Activated CD4-positive, alpha-beta T cell treated with anti-CD3 and anti-CD28 coated beads, Interleukin-2, amount 10 ng/mL, durations not matched to agents 7 days and 5 days (primary cell): ENCODE measurements at regions not wholly inside any gene's neighbourhood (a gene's known extent, or its start where the extent isn't known, plus 50 kb on each side); places are given as distances from the start of the nearest gene placed in this dataset.
"Not testable (repeated sequence)": the region's sequence is repeated elsewhere in the genome, so short reads cannot be mapped to it uniquely, and the experiment has no call there.

Experiments
- CTCF ChIA-PET: fragments of 350-600 bp; sonication (Branson Sonifier 250); formaldehyde crosslinking; loops from one replicate; lab custom pipeline; 2021; ENCODE audit warnings: antibody characterized with exemption; lab: Charles Lee
- POLR2A ChIA-PET: fragments of 350-600 bp; sonication (Branson Sonifier 250); formaldehyde crosslinking; loops from one replicate; lab custom pipeline; 2021; ENCODE audit warnings: antibody characterized with exemption; lab: Charles Lee
- DNase-seq: peaks from one replicate; pipeline ENCODE4 v3.0.0-alpha.2; 2020
- H3K27ac Mint-ChIP-seq: one replicate; pipeline ENCODE4 v1.8.0; 2021; ENCODE audit warnings: mild to moderate bottlenecking, moderate library complexity, mixed read lengths
- H3K27me3 Mint-ChIP-seq: one replicate; pipeline ENCODE4 v1.8.0; 2021; ENCODE audit warnings: mixed read lengths
- H3K36me3 Mint-ChIP-seq: one replicate; pipeline ENCODE4 v1.8.0; 2021; ENCODE audit warnings: low read depth, mixed read lengths
- H3K4me1 Mint-ChIP-seq: one replicate; pipeline ENCODE4 v1.8.0; 2021; ENCODE audit warnings: mixed read lengths
- H3K4me3 Mint-ChIP-seq: one replicate; pipeline ENCODE4 v1.8.0; 2021; ENCODE audit warnings: mild to moderate bottlenecking, moderate library complexity, mixed read lengths
- H3K9me3 Mint-ChIP-seq: one replicate; pipeline ENCODE4 v1.8.0; 2021; ENCODE audit warnings: mixed read lengths

- H3K36me3 Mint-ChIP-seq, result no peaks in the 10 kb centered on the region
- CTCF ChIA-PET, result interaction anchor here (1.1 kb wide), 1 partner anchor 28 kb away, joined by 4 read pairs; no protein-coding TSS in a partner anchor
Measured at GRCh38 chr5:15376803-15377202, 123.2 kb upstream of the FBXL7 start.

GRCh38 chr5:15376088-15376487 is 123.9 kb upstream of the FBXL7 start:
- Mint-ChIP-seq H3K4me1 (no peaks in the 10 kb centered on the region), H3K9me3 (peaks cover 5% of the 10 kb centered on the region), H3K27me3 (no peaks in the 10 kb centered on the region), H3K36me3 (no peaks in the 10 kb centered on the region), H3K27ac (no peak overlapping the region), H3K4me3 (no peak overlapping the region)
- DNase-seq, result no peak
- ChIA-PET POLR2A (no interaction called here), CTCF (no interaction called here)

More at GRCh38 chr5:15376803-15377202, 123.2 kb upstream of the FBXL7 start:
- Mint-ChIP-seq H3K27me3 (no peaks in the 10 kb centered on the region), H3K27ac (no peak overlapping the region), H3K4me3 (no peak overlapping the region), H3K9me3 (peaks cover 5% of the 10 kb centered on the region), H3K4me1 (no peaks in the 10 kb centered on the region)
- POLR2A ChIA-PET, result no interaction called here
- DNase-seq, result no peak

GRCh38 chr5:15375559-15375958 is 124.4 kb upstream of the FBXL7 start:
- Mint-ChIP-seq H3K4me3 (no peak overlapping the region), H3K9me3 (peaks cover 5% of the 10 kb centered on the region), H3K36me3 (no peaks in the 10 kb centered on the region), H3K4me1 (no peaks in the 10 kb centered on the region), H3K27ac (no peak overlapping the region), H3K27me3 (no peaks in the 10 kb centered on the region)
- CTCF ChIA-PET, result no interaction called here
- no peak for DNase-seq
- POLR2A ChIA-PET, result no interaction called here

GRCh38 chr5:15374886-15375285 is 125.1 kb upstream of the FBXL7 start:
- H3K9me3 Mint-ChIP-seq, result peaks cover 5% of the 10 kb centered on the region
- no peak overlapping the region for H3K4me3 Mint-ChIP-seq
- H3K4me1 Mint-ChIP-seq, result no peaks in the 10 kb centered on the region
- DNase-seq, result no peak
- ChIA-PET POLR2A (no interaction called here), CTCF (no interaction called here)
- H3K36me3 Mint-ChIP-seq, result no peaks in the 10 kb centered on the region
- no peaks in the 10 kb centered on the region for H3K27me3 Mint-ChIP-seq
- H3K27ac Mint-ChIP-seq, result no peak overlapping the region

GRCh38 chr5:15373151-15373550 is 126.8 kb upstream of the FBXL7 start:
- Mint-ChIP-seq H3K27me3 (no peaks in the 10 kb centered on the region), H3K36me3 (no peaks in the 10 kb centered on the region), H3K4me3 (no peak overlapping the region), H3K27ac (no peak overlapping the region), H3K4me1 (no peaks in the 10 kb centered on the region), H3K9me3 (peaks cover 2% of the 10 kb centered on the region)
- DNase-seq, result no peak
- ChIA-PET CTCF (no interaction called here), POLR2A (no interaction called here)

GRCh38 chr5:15371184-15371583 is 128.8 kb upstream of the FBXL7 start:
- H3K4me3 Mint-ChIP-seq, result no peak overlapping the region
- no peaks in the 10 kb centered on the region for H3K27me3 Mint-ChIP-seq
- H3K36me3 Mint-ChIP-seq, result no peaks in the 10 kb centered on the region
- peaks cover 10% of the 10 kb centered on the region for H3K9me3 Mint-ChIP-seq
- no peak overlapping the region for H3K27ac Mint-ChIP-seq
- CTCF ChIA-PET, result no interaction called here
- peaks cover 2% of the 10 kb centered on the region for H3K4me1 Mint-ChIP-seq
- DNase-seq, result no peak
- POLR2A ChIA-PET, result no interaction called here

- CTCF ChIA-PET, result no interaction called here
- no peak overlapping the region for H3K27ac Mint-ChIP-seq
- no peaks in the 10 kb centered on the region for H3K27me3 Mint-ChIP-seq
- no peak overlapping the region for H3K4me3 Mint-ChIP-seq
- H3K9me3 Mint-ChIP-seq, result peaks cover 8% of the 10 kb centered on the region
- H3K4me1 Mint-ChIP-seq, result peaks cover 2% of the 10 kb centered on the region
- DNase-seq, result no peak
- no peaks in the 10 kb centered on the region for H3K36me3 Mint-ChIP-seq
- POLR2A ChIA-PET, result no interaction called here
Measured at GRCh38 chr5:15368835-15369234, 131.1 kb upstream of the FBXL7 start.

- peaks cover 2% of the 10 kb centered on the region for H3K4me1 Mint-ChIP-seq
- no peaks in the 10 kb centered on the region for H3K36me3 Mint-ChIP-seq
- no peak for DNase-seq
- no peak overlapping the region for H3K4me3 Mint-ChIP-seq
- H3K27ac Mint-ChIP-seq, result no peak overlapping the region
- POLR2A ChIA-PET, result no interaction called here
- peaks cover 8% of the 10 kb centered on the region for H3K9me3 Mint-ChIP-seq
- CTCF ChIA-PET, result no interaction called here
- no peaks in the 10 kb centered on the region for H3K27me3 Mint-ChIP-seq
Measured at GRCh38 chr5:15367489-15367888, 132.5 kb upstream of the FBXL7 start.

- no peak overlapping the region for H3K4me3 Mint-ChIP-seq
- H3K36me3 Mint-ChIP-seq, result no peaks in the 10 kb centered on the region
- ChIA-PET CTCF (no interaction called here), POLR2A (no interaction called here)
- H3K4me1 Mint-ChIP-seq, result peaks cover 2% of the 10 kb centered on the region
- DNase-seq, result no peak
- H3K27me3 Mint-ChIP-seq, result no peaks in the 10 kb centered on the region
- H3K9me3 Mint-ChIP-seq, result peaks cover 8% of the 10 kb centered on the region
- no peak overlapping the region for H3K27ac Mint-ChIP-seq
Measured at GRCh38 chr5:15366676-15367391, 133.1 kb upstream of the FBXL7 start.

- H3K27ac Mint-ChIP-seq, result no peak overlapping the region
- DNase-seq, result no peak
- no peak overlapping the region for H3K4me3 Mint-ChIP-seq
- H3K4me1 Mint-ChIP-seq, result peaks cover 2% of the 10 kb centered on the region
- no peaks in the 10 kb centered on the region for H3K36me3 Mint-ChIP-seq
- CTCF ChIA-PET, result no interaction called here
- POLR2A ChIA-PET, result no interaction called here
- no peaks in the 10 kb centered on the region for H3K27me3 Mint-ChIP-seq
- H3K9me3 Mint-ChIP-seq, result peaks cover 8% of the 10 kb centered on the region
Measured at GRCh38 chr5:15365070-15365469, 134.9 kb upstream of the FBXL7 start.

- Mint-ChIP-seq H3K36me3 (no peaks in the 10 kb centered on the region), H3K27me3 (no peaks in the 10 kb centered on the region), H3K4me3 (no peak overlapping the region), H3K4me1 (peaks cover 2% of the 10 kb centered on the region), H3K9me3 (peaks cover 8% of the 10 kb centered on the region), H3K27ac (no peak overlapping the region)
- POLR2A ChIA-PET, result interaction anchor here (0.6 kb wide), 1 partner anchor 55 kb away, joined by 4 read pairs; no protein-coding TSS in a partner anchor
- DNase-seq, result no peak
- CTCF ChIA-PET, result no interaction called here
Measured at GRCh38 chr5:15363601-15364000, 136.4 kb upstream of the FBXL7 start.

GRCh38 chr5:15357092-15357453 is 142.9 kb upstream of the FBXL7 start:
- H3K4me1 Mint-ChIP-seq, POLR2A ChIA-PET, H3K4me3 Mint-ChIP-seq, DNase-seq, H3K9me3 Mint-ChIP-seq, H3K27me3 Mint-ChIP-seq, CTCF ChIA-PET, H3K36me3 Mint-ChIP-seq, H3K27ac Mint-ChIP-seq: not testable (repeated sequence)

- H3K9me3 Mint-ChIP-seq, POLR2A ChIA-PET, H3K4me1 Mint-ChIP-seq, CTCF ChIA-PET, H3K36me3 Mint-ChIP-seq, H3K27ac Mint-ChIP-seq, DNase-seq, H3K27me3 Mint-ChIP-seq, H3K4me3 Mint-ChIP-seq: not testable (repeated sequence)
Measured at GRCh38 chr5:15356308-15357091, 143.5 kb upstream of the FBXL7 start.
